Naive thymus-derived CD8-positive, alpha-beta T cell (primary cell): ENCODE measurements at regions not wholly inside any gene's neighbourhood (a gene's known extent, or its start where the extent isn't known, plus 50 kb on each side); places are given as distances from the start of the nearest gene placed in this dataset.
"Not testable (repeated sequence)": the region's sequence is repeated elsewhere in the genome, so short reads cannot be mapped to it uniquely, and the experiment has no call there.

Experiments
- ATAC-seq, 2 donors: fragments of 150-1000 bp; cut with Tn5 transposase in 1 of 2; sonication (Bioruptor Pico), chemical (Tn5 transposase) in 1 of 2; 1 replicate in 1 of 2; 2 replicates in 1 of 2; pipeline ENCODE4 v1.10.0; 2021; ENCODE audit warnings: mild to moderate bottlenecking in 2 of 2, moderate library complexity in 2 of 2
- POLR2A ChIA-PET: fragments of 350-600 bp; sonication (Branson Sonifier 250); formaldehyde crosslinking; loops from one replicate; lab custom pipeline; 2021; ENCODE audit warnings: antibody characterized with exemption; lab: Charles Lee
- DNase-seq, 10 donors: peaks; one replicate each; pipeline versions ENCODE4 v3.0.0 to v3.0.0-alpha.2; 2020 to 2022
- H3K27ac Mint-ChIP-seq, 10 donors: one replicate each; pipeline ENCODE4 v1.8.0; 2020 to 2022; ENCODE audit warnings: mild to moderate bottlenecking in 10 of 10, mixed read lengths in 10 of 10, moderate library complexity in 4 of 10, inconsistent platforms in 1 of 10
- H3K27me3 Mint-ChIP-seq, 5 donors: one replicate each; pipeline ENCODE4 v1.8.0; 2021 to 2022; ENCODE audit warnings: mixed read lengths in 5 of 5
- H3K36me3 Mint-ChIP-seq, 3 donors: one replicate each; pipeline ENCODE4 v1.8.0; 2020 to 2022; ENCODE audit warnings: mixed read lengths in 3 of 3, mild to moderate bottlenecking in 2 of 3, inconsistent platforms in 1 of 3
- H3K4me1 Mint-ChIP-seq, 4 donors: one replicate each; pipeline ENCODE4 v1.8.0; 2021 to 2022; ENCODE audit warnings: mixed read lengths in 4 of 4
- H3K4me3 Mint-ChIP-seq, 10 donors: one replicate each; pipeline ENCODE4 v1.8.0; 2020 to 2022; ENCODE audit warnings: mild to moderate bottlenecking in 10 of 10, mixed read lengths in 10 of 10, moderate library complexity in 6 of 10, inconsistent platforms in 1 of 10
- H3K9me3 Mint-ChIP-seq, 9 donors: one replicate each; pipeline ENCODE4 v1.8.0; 2020 to 2022; ENCODE audit warnings: mixed read lengths in 9 of 9, mild to moderate bottlenecking in 3 of 9, inconsistent platforms in 1 of 9, moderate library complexity in 1 of 9

DNA sequence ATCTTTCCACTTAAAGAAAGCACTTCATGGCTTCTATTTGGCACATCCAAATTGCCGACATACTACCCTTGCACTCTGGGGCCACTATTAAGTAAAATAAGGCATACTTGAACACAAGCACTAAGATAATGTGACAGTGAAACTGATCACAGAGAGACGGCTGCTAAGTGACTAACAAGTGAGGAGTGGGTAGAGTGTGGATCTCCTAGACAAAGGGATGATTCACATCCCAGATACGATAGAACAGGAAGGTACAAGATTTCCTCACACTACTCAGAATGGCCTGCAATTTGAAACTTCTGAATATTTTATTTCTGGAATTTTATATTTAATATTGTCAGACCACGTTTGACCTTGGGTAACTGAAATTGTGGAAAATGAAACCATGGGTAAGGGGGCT is 1721.8 kb upstream of the SPRY2 start:
- DNase-seq = no peak
- H3K9me3 Mint-ChIP-seq = peaks cover 2 to 32% (median 11%) of the 10 kb centered on the region in 9 donors
- no peaks in the 10 kb centered on the region for H3K27me3 Mint-ChIP-seq
- H3K36me3 Mint-ChIP-seq = no peaks in the 10 kb centered on the region
- H3K27ac Mint-ChIP-seq = no peak overlapping the region
- no peaks in the 10 kb centered on the region for H3K4me1 Mint-ChIP-seq
- no peak overlapping the region for H3K4me3 Mint-ChIP-seq
- ATAC-seq = no peak
- POLR2A ChIA-PET = no interaction called here

DNA sequence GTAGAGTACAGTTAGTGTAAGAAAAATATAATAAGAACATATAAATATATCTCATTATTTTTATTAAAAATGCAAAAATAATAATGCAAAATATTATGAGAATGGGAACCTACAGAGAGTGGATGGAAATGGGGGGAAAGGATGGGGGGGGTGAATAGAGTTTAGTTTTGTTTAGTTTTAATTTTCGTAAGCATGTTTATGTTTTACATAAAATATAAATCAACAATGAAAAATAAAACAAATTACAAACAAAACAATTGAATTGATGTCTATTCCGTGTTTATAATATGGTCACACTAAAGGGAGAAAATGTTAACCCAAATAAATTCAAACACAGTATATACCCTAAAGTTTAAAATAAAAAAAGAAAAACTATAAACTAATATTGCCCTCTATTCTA is 1717.4 kb upstream of the SPRY2 start:
- peaks cover 2 to 31% (median 8%) of the 10 kb centered on the region in 9 donors for H3K9me3 Mint-ChIP-seq
- no peak for ATAC-seq
- H3K27ac Mint-ChIP-seq = no peak overlapping the region
- H3K36me3 Mint-ChIP-seq = no peaks in the 10 kb centered on the region
- no peaks in the 10 kb centered on the region for H3K4me1 Mint-ChIP-seq
- H3K4me3 Mint-ChIP-seq = no peak overlapping the region
- H3K27me3 Mint-ChIP-seq = no peaks in the 10 kb centered on the region
- POLR2A ChIA-PET = no interaction called here
- no peak for DNase-seq

DNA sequence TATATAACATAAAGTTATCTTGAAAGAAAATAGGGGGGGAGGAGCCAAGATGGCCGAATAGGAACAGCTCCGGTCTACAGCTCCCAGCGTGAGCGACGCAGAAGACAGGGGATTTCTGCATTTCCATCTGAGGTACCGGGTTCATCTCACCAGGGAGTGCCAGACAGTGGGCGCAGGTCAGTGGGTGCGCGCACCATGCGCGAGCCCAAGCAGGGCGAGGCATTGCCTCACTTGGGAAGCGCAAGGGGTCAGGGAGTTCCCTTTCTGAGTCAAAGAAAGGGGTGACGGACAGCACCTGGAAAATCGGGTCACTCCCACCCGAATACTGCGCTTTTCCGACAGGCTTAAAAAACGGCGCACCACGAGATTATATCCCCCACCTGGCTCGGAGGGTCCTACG is 1704.4 kb upstream of the SPRY2 start:
- peaks cover 0 to 23% (median 8%) of the 10 kb centered on the region in 9 donors for H3K9me3 Mint-ChIP-seq
- H3K27ac Mint-ChIP-seq, H3K27me3 Mint-ChIP-seq, POLR2A ChIA-PET, H3K4me1 Mint-ChIP-seq, H3K4me3 Mint-ChIP-seq, ATAC-seq, H3K36me3 Mint-ChIP-seq, DNase-seq: not testable (repeated sequence)

DNA sequence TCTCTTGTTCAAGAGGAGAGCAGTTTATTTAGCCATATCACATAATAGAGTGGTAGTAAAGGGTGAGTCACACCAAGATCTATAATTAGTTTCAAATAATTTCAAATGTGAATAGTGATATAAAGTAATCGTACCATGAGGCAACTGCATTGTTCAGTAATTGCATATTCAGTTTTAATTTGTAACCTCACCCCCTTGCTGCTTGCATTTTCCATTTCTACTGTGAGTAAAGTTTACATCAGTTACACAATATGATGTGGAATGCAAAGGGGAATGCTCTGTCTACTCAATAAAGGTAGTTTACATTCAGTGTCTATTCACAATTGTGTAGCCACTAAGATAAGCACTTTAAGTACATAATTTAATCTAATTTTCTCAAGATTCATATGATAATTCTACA is 1695.7 kb upstream of the SPRY2 start:
- Mint-ChIP-seq H3K36me3 (peaks cover 0 to 4% (median 0%) of the 10 kb centered on the region in 3 donors), H3K27me3 (no peaks in the 10 kb centered on the region)
- ATAC-seq = no peak

DNA sequence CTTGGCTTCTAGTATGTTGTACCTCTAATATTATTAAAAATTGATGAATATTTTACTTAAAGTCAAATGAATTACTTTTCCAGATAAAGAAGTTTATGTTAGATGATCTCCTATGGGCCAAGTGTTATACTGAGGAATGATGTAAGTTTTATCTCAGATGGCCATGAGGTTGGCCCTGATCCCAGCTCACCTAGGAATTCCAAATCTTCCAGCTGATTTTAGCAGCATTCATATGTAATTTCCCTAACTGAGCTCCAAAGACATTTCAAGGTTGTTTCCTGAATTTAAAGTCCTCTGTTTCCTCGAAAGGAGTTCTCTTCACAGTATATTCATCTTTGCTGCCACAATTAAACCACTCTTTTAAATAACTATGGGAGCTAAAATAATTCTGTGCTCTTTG is 1670.4 kb upstream of the SPRY2 start:
- Mint-ChIP-seq H3K27me3 (no peaks in the 10 kb centered on the region), H3K27ac (no peak overlapping the region), H3K9me3 (peaks cover 0 to 21% (median 9%) of the 10 kb centered on the region in 9 donors), H3K4me1 (no peaks in the 10 kb centered on the region), H3K36me3 (no peaks in the 10 kb centered on the region), H3K4me3 (no peak overlapping the region)
- ATAC-seq (no peak), DNase-seq (no peak)
- POLR2A ChIA-PET = no interaction called here

More for the DNA sequence above, 1695.7 kb upstream of the SPRY2 start:
- H3K4me1 Mint-ChIP-seq = no peaks in the 10 kb centered on the region
- H3K4me3 Mint-ChIP-seq = no peak overlapping the region
- POLR2A ChIA-PET = no interaction called here
- H3K27ac Mint-ChIP-seq = no peak overlapping the region
- peaks cover 2 to 34% (median 10%) of the 10 kb centered on the region in 9 donors for H3K9me3 Mint-ChIP-seq
- no peak for DNase-seq

DNA sequence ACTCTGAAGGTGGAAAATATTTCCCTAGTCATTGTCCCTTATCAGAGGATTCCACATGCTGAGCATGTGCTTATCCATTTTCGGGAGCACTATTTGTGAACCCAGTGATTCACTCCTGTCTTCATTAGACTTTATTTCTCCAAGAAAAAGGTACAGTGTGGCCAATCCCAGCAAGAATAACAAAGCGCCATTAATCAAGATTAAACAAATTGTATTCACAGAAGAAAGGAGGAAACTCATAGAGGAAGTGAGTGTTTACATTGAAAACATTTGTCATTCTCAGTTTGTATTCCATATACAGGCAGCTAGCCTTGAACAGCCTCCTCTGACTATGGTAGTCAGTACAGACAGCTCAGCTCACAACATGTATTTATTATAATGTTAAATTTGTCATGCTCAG is 1669.9 kb upstream of the SPRY2 start:
- Mint-ChIP-seq H3K27me3 (no peaks in the 10 kb centered on the region), H3K4me3 (no peak overlapping the region), H3K27ac (no peak overlapping the region), H3K9me3 (peaks cover 0 to 21% (median 8%) of the 10 kb centered on the region in 9 donors), H3K4me1 (no peaks in the 10 kb centered on the region), H3K36me3 (no peaks in the 10 kb centered on the region)
- no peak for ATAC-seq
- no peak for DNase-seq
- POLR2A ChIA-PET = no interaction called here

DNA sequence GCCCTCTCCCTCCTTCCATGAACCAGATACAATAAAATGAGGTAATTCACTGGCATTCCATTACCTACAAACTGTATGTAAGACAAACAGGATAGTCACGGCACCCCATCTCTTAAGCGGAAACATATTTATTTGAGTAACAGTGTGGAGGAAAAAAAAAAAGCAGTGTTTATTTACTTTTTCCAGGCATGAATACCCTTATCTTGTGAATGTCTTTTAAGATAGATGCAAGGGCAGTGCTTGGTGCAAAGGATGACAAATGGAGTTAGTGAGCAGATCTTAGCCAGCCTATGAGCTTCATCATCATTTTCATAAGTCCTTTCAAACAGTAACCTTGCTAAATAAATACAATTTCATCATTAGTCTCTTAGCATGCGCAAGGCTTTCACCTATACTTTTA is 1661.8 kb upstream of the SPRY2 start:
- no peaks in the 10 kb centered on the region for H3K4me1 Mint-ChIP-seq
- H3K36me3 Mint-ChIP-seq = no peaks in the 10 kb centered on the region
- peaks cover 0 to 25% (median 5%) of the 10 kb centered on the region in 9 donors for H3K9me3 Mint-ChIP-seq
- no peaks in the 10 kb centered on the region for H3K27me3 Mint-ChIP-seq
- POLR2A ChIA-PET = no interaction called here
- H3K4me3 Mint-ChIP-seq = no peak overlapping the region
- DNase-seq (no peak), ATAC-seq (no peak)
- no peak overlapping the region for H3K27ac Mint-ChIP-seq

DNA sequence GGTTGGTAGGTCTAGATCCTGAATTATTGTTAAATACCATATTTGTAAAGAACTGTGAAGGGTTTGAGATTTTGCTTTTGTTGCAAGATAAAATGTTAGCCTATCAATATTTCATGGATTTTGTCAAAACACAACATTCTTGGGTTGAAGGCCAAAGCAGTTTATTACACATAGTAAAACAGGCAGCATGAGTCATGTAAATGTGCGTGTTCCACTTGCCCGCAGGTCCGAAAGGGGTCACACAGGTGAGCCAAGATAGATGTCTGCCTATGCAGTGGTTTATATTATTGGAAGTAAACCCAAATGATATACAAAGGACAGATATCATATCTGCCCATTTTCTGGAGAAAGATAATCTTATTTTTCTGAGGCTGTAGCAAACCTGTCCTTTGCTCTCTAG is 1654.4 kb upstream of the SPRY2 start:
- ATAC-seq (no peak), DNase-seq (no peak)
- H3K9me3 Mint-ChIP-seq = peaks cover 0 to 6% (median 3%) of the 10 kb centered on the region in 9 donors
- no peak overlapping the region for H3K4me3 Mint-ChIP-seq
- no peaks in the 10 kb centered on the region for H3K36me3 Mint-ChIP-seq
- no peaks in the 10 kb centered on the region for H3K27me3 Mint-ChIP-seq
- no peaks in the 10 kb centered on the region for H3K4me1 Mint-ChIP-seq
- no peak overlapping the region for H3K27ac Mint-ChIP-seq
- POLR2A ChIA-PET = no interaction called here

DNA sequence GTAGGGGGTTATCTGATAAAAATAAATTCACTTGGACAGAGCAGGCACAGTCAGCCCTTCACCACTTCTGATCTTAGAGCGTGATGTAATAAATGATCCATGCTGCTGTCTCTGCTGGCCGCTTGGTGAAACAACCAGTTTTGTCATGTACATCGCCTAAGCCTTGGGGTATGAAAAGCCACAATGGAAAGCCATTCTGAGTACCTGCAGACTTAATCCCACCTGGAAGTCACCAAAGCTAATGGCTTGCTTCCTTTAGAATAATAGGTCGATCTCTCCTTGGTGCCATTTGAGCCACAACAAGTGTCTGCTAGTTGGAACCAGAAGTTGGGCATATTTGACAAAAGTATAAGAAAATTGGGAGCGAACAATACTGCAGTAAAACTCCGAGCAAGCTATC is 1649.7 kb upstream of the SPRY2 start:
- H3K36me3 Mint-ChIP-seq = no peaks in the 10 kb centered on the region
- no peaks in the 10 kb centered on the region for H3K4me1 Mint-ChIP-seq
- no peaks in the 10 kb centered on the region for H3K27me3 Mint-ChIP-seq
- DNase-seq (no peak), ATAC-seq (no peak)
- H3K27ac Mint-ChIP-seq = no peak overlapping the region
- peaks cover 0 to 31% (median 3%) of the 10 kb centered on the region in 9 donors for H3K9me3 Mint-ChIP-seq
- POLR2A ChIA-PET = no interaction called here
- no peak overlapping the region for H3K4me3 Mint-ChIP-seq

DNA sequence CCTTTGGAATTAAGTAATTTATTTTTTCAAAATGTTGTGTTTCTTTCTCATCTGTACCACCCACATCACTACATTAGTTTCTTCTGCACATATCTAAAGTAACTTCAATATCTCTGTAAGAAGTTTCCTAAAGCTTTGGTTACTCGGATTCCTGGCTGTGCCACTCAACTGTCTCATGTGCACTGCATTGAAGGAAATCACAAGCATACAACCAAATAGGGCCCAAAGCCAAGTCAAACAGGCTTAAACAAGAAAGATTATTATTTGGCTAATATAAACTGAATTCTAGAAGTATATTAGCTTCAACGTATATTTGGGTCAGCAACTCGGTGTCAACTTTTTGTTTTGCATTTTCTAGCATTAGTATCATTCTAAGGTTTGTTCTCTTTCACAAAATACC is 1647.6 kb upstream of the SPRY2 start:
- H3K4me1 Mint-ChIP-seq = no peaks in the 10 kb centered on the region
- no peaks in the 10 kb centered on the region for H3K27me3 Mint-ChIP-seq
- no peaks in the 10 kb centered on the region for H3K36me3 Mint-ChIP-seq
- no peak overlapping the region for H3K4me3 Mint-ChIP-seq
- H3K9me3 Mint-ChIP-seq = peaks cover 0 to 31% (median 3%) of the 10 kb centered on the region in 9 donors
- POLR2A ChIA-PET = no interaction called here
- H3K27ac Mint-ChIP-seq = no peak overlapping the region
- DNase-seq (no peak), ATAC-seq (no peak)

DNA sequence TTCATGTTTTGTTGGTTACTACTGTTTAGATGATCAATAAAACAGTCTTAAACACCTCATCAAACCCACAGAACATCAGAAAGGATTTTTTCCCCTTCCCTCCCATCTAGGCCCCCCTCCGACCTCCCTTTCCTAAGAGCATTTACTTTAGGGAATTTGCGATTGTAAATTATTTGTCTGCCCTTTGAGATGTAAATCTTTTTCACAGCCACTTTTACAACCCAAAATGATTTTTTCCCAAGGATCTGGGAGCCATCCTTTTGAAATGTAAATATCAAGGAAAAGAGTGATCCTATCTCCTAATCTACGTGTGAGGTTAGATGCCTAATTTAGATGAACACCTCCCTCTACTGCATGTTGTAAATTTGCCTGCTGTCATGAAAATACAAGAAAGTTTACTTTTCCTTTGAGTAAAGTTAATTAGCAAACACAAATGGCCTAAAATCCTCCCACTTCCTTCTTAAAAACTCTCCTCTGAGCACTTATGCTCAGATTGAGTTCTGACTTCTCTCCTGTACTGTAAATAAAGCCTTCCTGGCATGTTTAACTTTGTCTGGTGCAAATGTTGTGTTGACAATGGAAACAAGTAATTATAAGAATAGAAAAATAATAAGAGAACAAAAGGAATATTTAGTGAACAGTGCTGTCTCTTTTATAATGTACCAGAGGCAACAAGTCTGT is 1646.9 kb upstream of the SPRY2 start:
- ATAC-seq (no peak), DNase-seq (no peak)
- Mint-ChIP-seq H3K4me1 (no peaks in the 10 kb centered on the region), H3K27me3 (no peaks in the 10 kb centered on the region), H3K27ac (no peak overlapping the region), H3K9me3 (peaks cover 0 to 31% (median 4%) of the 10 kb centered on the region in 9 donors), H3K4me3 (no peak overlapping the region), H3K36me3 (no peaks in the 10 kb centered on the region)
- POLR2A ChIA-PET = no interaction called here

DNA sequence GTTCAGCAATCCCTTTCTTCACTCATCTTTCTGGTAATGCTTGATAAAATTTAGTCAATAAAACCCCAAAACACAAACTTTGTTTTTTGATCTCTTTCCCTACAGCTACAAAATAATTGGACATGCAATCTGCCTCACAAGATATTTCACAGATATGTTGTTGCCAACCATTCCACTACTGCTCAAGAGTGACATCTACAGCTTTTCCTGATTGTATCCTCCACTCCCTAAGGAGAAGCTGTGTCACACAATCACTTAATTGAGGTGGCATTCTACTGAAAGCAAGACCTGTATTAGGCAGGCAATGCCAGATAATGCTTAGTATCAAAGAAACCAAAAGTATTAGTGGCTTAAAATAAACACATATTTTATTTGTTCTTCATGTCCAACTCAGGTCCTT is 1646.2 kb upstream of the SPRY2 start:
- Mint-ChIP-seq H3K36me3 (no peaks in the 10 kb centered on the region), H3K9me3 (peaks cover 0 to 31% (median 6%) of the 10 kb centered on the region in 9 donors), H3K27ac (no peak overlapping the region), H3K4me3 (no peak overlapping the region), H3K27me3 (no peaks in the 10 kb centered on the region), H3K4me1 (no peaks in the 10 kb centered on the region)
- POLR2A ChIA-PET = no interaction called here
- DNase-seq (no peak), ATAC-seq (no peak)

DNA sequence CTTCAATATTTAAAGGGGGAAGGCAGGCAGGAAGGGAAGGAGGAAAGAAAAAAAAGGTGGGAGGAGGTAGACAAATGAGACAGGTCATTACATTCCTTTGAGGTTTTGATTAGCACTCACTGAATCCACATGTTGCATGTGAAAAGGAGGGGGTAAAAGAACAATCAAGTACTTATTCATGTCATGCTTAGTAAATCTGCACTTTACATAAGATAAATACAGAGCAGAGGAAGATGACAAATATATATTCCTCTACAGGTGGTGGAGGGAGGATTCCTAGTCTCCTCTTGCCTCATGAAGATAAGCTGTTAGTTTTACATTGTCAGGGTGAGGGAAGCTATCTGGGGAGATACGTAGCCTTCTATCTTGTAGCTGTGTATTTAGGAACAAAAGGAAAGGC is 1645.4 kb upstream of the SPRY2 start:
- Mint-ChIP-seq H3K36me3 (no peaks in the 10 kb centered on the region), H3K9me3 (peaks cover 3 to 31% (median 9%) of the 10 kb centered on the region in 9 donors), H3K27me3 (no peaks in the 10 kb centered on the region), H3K27ac (no peak overlapping the region), H3K4me3 (no peak overlapping the region), H3K4me1 (no peaks in the 10 kb centered on the region)
- ATAC-seq (no peak), DNase-seq (no peak)
- POLR2A ChIA-PET = no interaction called here

DNA sequence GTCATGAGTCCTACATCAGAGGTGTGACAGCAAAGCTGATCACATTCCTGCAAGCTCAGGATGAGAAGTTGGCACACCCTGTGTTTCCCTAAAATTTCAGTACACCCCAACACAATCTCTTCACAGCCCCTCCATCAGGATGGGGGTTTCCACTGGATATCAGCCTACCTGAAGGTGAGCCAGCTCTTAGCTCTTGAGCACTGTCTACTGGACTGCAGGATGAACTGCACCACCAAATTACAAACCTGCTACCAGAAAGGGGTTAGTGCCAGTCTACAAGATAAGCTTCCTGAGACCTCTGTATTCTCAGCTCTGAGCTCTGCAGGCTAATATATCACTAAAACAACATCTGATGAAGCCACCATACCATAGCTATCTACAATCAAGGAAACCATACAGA is 1616.2 kb upstream of the SPRY2 start:
- no peaks in the 10 kb centered on the region for H3K4me1 Mint-ChIP-seq
- H3K27ac Mint-ChIP-seq = no peak overlapping the region
- no peaks in the 10 kb centered on the region for H3K27me3 Mint-ChIP-seq
- no peak overlapping the region for H3K4me3 Mint-ChIP-seq
- POLR2A ChIA-PET = no interaction called here
- DNase-seq (no peak), ATAC-seq (no peak)
- H3K9me3 Mint-ChIP-seq = peaks cover 0 to 41% (median 11%) of the 10 kb centered on the region in 9 donors
- peaks cover 0 to 6% (median 0%) of the 10 kb centered on the region in 3 donors for H3K36me3 Mint-ChIP-seq
